SK-N-SH (cell line): ENCODE measurements at regions not wholly inside any gene's neighbourhood (a gene's known extent, or its start where the extent isn't known, plus 50 kb on each side); places are given as distances from the start of the nearest gene placed in this dataset.

Experiments used
- CTCF ChIP-seq: fragments of 200-600 bp; sonication (generic); IDR thresholded peaks from 2 replicates; pipeline ENCODE4 v1.6.1; 2017; ENCODE audit warnings: antibody characterized with exemption, mild to moderate bottlenecking, moderate library complexity
- EZH2phosphoT487 ChIP-seq: fragments of 200-600 bp; sonication (generic); IDR thresholded peaks from 2 replicates; pipeline ENCODE4 v1.6.1; 2017; ENCODE audit warnings: low read depth, mixed run types, mild to moderate bottlenecking, antibody characterized with exemption, moderate library complexity, borderline replicate concordance
- JUND ChIP-seq: IDR thresholded peaks from 2 replicates; pipeline ENCODE4 v1.4.0; 2012
- MAX ChIP-seq: IDR thresholded peaks from 2 replicates; pipeline ENCODE4 v1.4.0; 2012; ENCODE audit warnings: low read depth
- SIN3A ChIP-seq: IDR thresholded peaks from 2 replicates; pipeline ENCODE4 v1.6.1; 2012; ENCODE audit warnings: low read depth, mild to moderate bottlenecking, low read length, moderate library complexity, borderline replicate concordance
- TEAD4 ChIP-seq: IDR thresholded peaks from 2 replicates; pipeline ENCODE4 v1.4.0; 2012; ENCODE audit warnings: mild to moderate bottlenecking, borderline replicate concordance; ENCODE audit not compliant: insufficient read depth
- YY1 ChIP-seq: IDR thresholded peaks from 2 replicates; pipeline ENCODE4 v1.4.0; 2012; ENCODE audit warnings: low read depth, mild to moderate bottlenecking
- ZBTB33 ChIP-seq: IDR thresholded peaks from 2 replicates; pipeline ENCODE4 v1.4.0; 2012; ENCODE audit warnings: low read depth, borderline replicate concordance

DNA sequence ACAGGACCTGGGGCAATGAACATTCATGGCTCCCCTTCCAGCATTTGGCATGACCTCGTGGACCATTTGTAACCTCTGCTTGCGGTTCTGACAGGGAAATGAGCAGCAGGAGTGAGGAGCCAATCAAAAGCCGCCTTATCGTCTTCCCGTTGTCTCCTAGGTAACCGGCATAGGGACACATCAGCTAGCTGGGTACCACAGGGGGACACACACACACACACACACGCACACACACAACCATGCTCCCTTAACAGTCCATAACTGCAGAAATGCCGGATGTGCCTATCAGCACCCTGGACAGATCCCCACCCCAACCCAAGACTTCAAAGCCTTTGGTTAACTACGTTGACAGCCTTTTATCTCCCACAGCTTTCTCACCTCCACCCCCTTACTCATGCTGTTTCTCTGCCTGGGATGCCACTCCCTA is 53.4 kb upstream of the CCDC174 start:
- TF ChIP-seq TEAD4 (no peak), CTCF (no peak), YY1 (no peak), MAX (no peak), JUND (no peak), ZBTB33 (no peak), EZH2phosphoT487 (no peak), SIN3A (no peak)
